HepG2 (cell line): ENCODE measurements at regions not wholly inside any gene's neighbourhood (a gene's known extent, or its start where the extent isn't known, plus 50 kb on each side); places are given as distances from the start of the nearest gene placed in this dataset.

Experiments
- ATAC-seq: fragments of 200-7000 bp; cut with Tn5 transposase; 3 replicates; pipeline ENCODE4 v1.9.1; 2020; ENCODE audit warnings: mild to moderate bottlenecking, moderate library complexity
- BruUV-seq: library from RNA; stranded (reverse); fragments of 400-500 nt; replicated peaks from 2 replicates; lab custom pipeline; 2021; lab: Mats Ljungman, UMichigan
- CTCF ChIA-PET: fragments of 300-600 bp; formaldehyde crosslinking; extraction: SDS; loops from one replicate; lab custom pipeline; 2021; ENCODE audit warnings: low total read pairs, inconsistent platforms, low intra/inter-chr PET ratio; lab: Yijun Ruan, JAX
- POLR2A ChIA-PET: fragments of 350-600 bp; sonication (Branson Sonifier 250); formaldehyde crosslinking; loops from one replicate; lab custom pipeline; 2020; ENCODE audit warnings: antibody characterized with exemption, inconsistent platforms; lab: Yijun Ruan, JAX
- DNase-seq: peaks from one replicate; pipeline ENCODE4 v3.0.0-alpha.2; 2015; ENCODE audit warnings: low spot score
- FAIRE-seq: peaks from 3 replicates; lab custom pipeline; 2011; peaks lifted over from hg19 to GRCh38; lab: Jason Lieb, UNC
- H2AFZ ChIP-seq: one replicate; pipeline ENCODE4 v1.6.1; 2011; ENCODE audit warnings: low read length, inconsistent platforms
- H3K27ac ChIP-seq: fragments of 300-600 bp; 3 replicates; pipeline ENCODE4 v1.8.0; 2011; ENCODE audit warnings: mixed run types, mild to moderate bottlenecking, mixed read lengths, low read length, inconsistent platforms; ENCODE audit not compliant: insufficient read depth; ENCODE audit errors: extremely low read length
- H3K27me3 ChIP-seq, 2 experiments: fragments of 200-600 bp in 1 of 2; 2 replicates in 1 of 2; 3 replicates in 1 of 2; pipeline versions ENCODE4 v1.6.0 to v1.8.0; 2011; ENCODE audit warnings: low read length in 2 of 2, mild to moderate bottlenecking in 2 of 2, moderate library complexity in 2 of 2, inconsistent platforms in 1 of 2; ENCODE audit not compliant: insufficient read depth in 2 of 2, control insufficient read depth in 1 of 2
- H3K36me3 ChIP-seq, 2 experiments: fragments of 200-600 bp in 1 of 2; replicated peaks in 1 of 2; 2 replicates in 1 of 2; 3 replicates in 1 of 2; pipeline versions ENCODE4 v1.5.1 to v1.8.0; 2011; ENCODE audit warnings: low read length in 2 of 2, inconsistent platforms in 1 of 2; ENCODE audit not compliant: insufficient read depth in 2 of 2, control insufficient read depth in 1 of 2
- H3K4me1 ChIP-seq: 2 replicates; pipeline ENCODE4 v1.5.1; 2012; ENCODE audit warnings: low read length, inconsistent platforms; ENCODE audit not compliant: insufficient read depth
- H3K4me2 ChIP-seq: 2 replicates; pipeline ENCODE4 v1.6.0; 2011; ENCODE audit warnings: low read depth, low read length, inconsistent platforms
- H3K4me3 ChIP-seq, 3 experiments: fragments of 200-600 bp in 1 of 3; sonication (generic), shearing (Covaris generic) in 1 of 3; replicated peaks in 1 of 3; 2 replicates each; pipeline ENCODE4 v1.5.1; 2011 to 2016; ENCODE audit warnings: low read length in 3 of 3, inconsistent platforms in 2 of 3, low read depth in 2 of 3, mild to moderate bottlenecking in 2 of 3, control low read depth in 1 of 3, mixed read lengths in 1 of 3; ENCODE audit not compliant: insufficient read depth in 1 of 3
- H3K79me2 ChIP-seq: one replicate; pipeline ENCODE4 v1.6.1; 2011; ENCODE audit warnings: low read length, inconsistent platforms; ENCODE audit not compliant: insufficient read depth
- H3K9ac ChIP-seq: 2 replicates; pipeline ENCODE4 v1.6.0; 2011; ENCODE audit warnings: mild to moderate bottlenecking, low read depth, low read length, inconsistent platforms; ENCODE audit not compliant: insufficient read depth
- H3K9me3 ChIP-seq: 2 replicates; pipeline ENCODE4 v1.5.1; 2012; ENCODE audit warnings: mild to moderate bottlenecking, low read length
- H4K20me1 ChIP-seq: 2 replicates; pipeline ENCODE4 v1.6.0; 2011; ENCODE audit warnings: inconsistent platforms, mild to moderate bottlenecking, low read length, moderate library complexity; ENCODE audit not compliant: insufficient read depth
- CREB3 ChIP-seq: sonication (generic); formaldehyde crosslinking; IDR thresholded peaks from 2 replicates; pipeline ENCODE4 v1.5.0; 2020; ENCODE audit warnings: missing genetic modification reagents
- HIC2 ChIP-seq: sonication (generic); formaldehyde crosslinking; IDR thresholded peaks from 2 replicates; pipeline ENCODE4 v1.9.0; 2022; ENCODE audit warnings: low read depth, missing genetic modification reagents
- HNF4G ChIP-seq, 2 experiments: sonication (generic) in 1 of 2; formaldehyde crosslinking in 1 of 2; IDR thresholded peaks; 2 replicates each; pipeline versions ENCODE4 v1.4.0 to v1.6.1; 2011 to 2020; ENCODE audit warnings: borderline replicate concordance in 2 of 2, low read depth in 2 of 2, mild to moderate bottlenecking in 2 of 2, low read length in 1 of 2, missing genetic modification reagents in 1 of 2, moderate library complexity in 1 of 2
- NFRKB ChIP-seq: fragments of 450-650 bp; IDR thresholded peaks from 2 replicates; pipeline ENCODE4 v1.6.1; 2017
- SIX4 ChIP-seq: sonication (generic); formaldehyde crosslinking; IDR thresholded peaks from 2 replicates; pipeline ENCODE4 v1.4.0; 2020; ENCODE audit warnings: missing genetic modification reagents
- TFDP2 ChIP-seq: sonication (generic); formaldehyde crosslinking; IDR thresholded peaks from 2 replicates; pipeline ENCODE4 v1.4.0; 2020; ENCODE audit warnings: missing genetic modification reagents
- ZNF367 ChIP-seq: sonication (generic); formaldehyde crosslinking; IDR thresholded peaks from 2 replicates; pipeline ENCODE4 v1.4.0; 2020; ENCODE audit warnings: missing genetic modification reagents, borderline replicate concordance
- ZNF580 ChIP-seq: IDR thresholded peaks from 2 replicates; pipeline ENCODE4 v1.6.1; 2016; ENCODE audit warnings: low read depth, borderline replicate concordance
- WGBS: methylation state at CpG from one replicate; pipeline ENCODE4 v1.1.6; 2017; ENCODE audit warnings: low lambda C conversion rate; 5-methylcytosine and 5-hydroxymethylcytosine counted together
- in situ Hi-C: cut with HindIII; loops from 2 replicates; pipeline ENCODE4 v1.10.0; 2017; ENCODE audit warnings: low pct_unique_long_range_greater_than_20kb; ENCODE audit not compliant: extremely low pct_ligation_motif_present
- intact Hi-C: fragments of 100-400 bp; cut with micrococcal nuclease; formaldehyde crosslinking; loops from one replicate; pipeline ENCODE4 v1.10.0; 2022; ENCODE audit not compliant: unreplicated experiment

- Histone ChIP-seq H3K79me2 (no peaks in the 10 kb centered on the region), H3K9me3 (no peaks in the 10 kb centered on the region), H3K4me3 (no peak overlapping the region), H3K9ac (no peak overlapping the region), H3K36me3 (no peaks in the 10 kb centered on the region), H3K27me3 (no peaks in the 10 kb centered on the region), H3K27ac (no peak overlapping the region), H3K4me2 (no peak overlapping the region), H3K4me1 (no peaks in the 10 kb centered on the region), H2AFZ (no peak overlapping the region), H4K20me1 (no peaks in the 10 kb centered on the region)
- no TSS peak for BruUV-seq
- no peak for TF ChIP-seq CREB3 (CRISPR knock-in tag)
- no peak for TF ChIP-seq NFRKB
- TF ChIP-seq ZNF580 (CRISPR knock-in tag), result no peak
- TF ChIP-seq TFDP2 (CRISPR knock-in tag), result no peak
- TF ChIP-seq HNF4G (IDR thresholded peaks at IDR 0.05; ENCODE audit: borderline replicate concordance, low read depth, low read length), result no peak
- no peak for TF ChIP-seq HNF4G (CRISPR knock-in tag; IDR thresholded peaks at IDR 0.05; ENCODE audit: borderline replicate concordance, low read depth)
- no peak for TF ChIP-seq HIC2
- TF ChIP-seq SIX4 (CRISPR knock-in tag), result no peak
- no peak for TF ChIP-seq ZNF367 (CRISPR knock-in tag)
- in situ Hi-C loops (no loop called here), intact Hi-C loops (no loop called here)
- FAIRE-seq (no peak), DNase-seq (no peak), ATAC-seq (no peak)
- POLR2A ChIA-PET, result no interaction called here
- CTCF ChIA-PET, result no interaction called here
- 8% methylated on average over 1 of the region's 1 CpG for WGBS
These were observed 143.5 kb upstream of the CWC22 start for GRCh38 chr2:180150606-180151005.
